Stomach (tissue), 8 donors: ENCODE measurements at regions not wholly inside any gene's neighbourhood (a gene's known extent, or its start where the extent isn't known, plus 50 kb on each side); places are given as distances from the start of the nearest gene placed in this dataset.
A peak's percentile ranks its signal among the peaks of the same experiment; 100 is the strongest.

Experiments
- DNase-seq, 2 donors: peaks; one replicate each; pipeline versions ENCODE4 v3.0.0 to v3.0.0-alpha.2; 2013 to 2019
- H3K27ac ChIP-seq, 5 donors: fragments of 200-600 bp in 4 of 5; sonication (generic) in 4 of 5; one replicate each; pipeline ENCODE4 v1.5.1; 2013 to 2019; ENCODE audit warnings: mild to moderate bottlenecking in 1 of 5, moderate library complexity in 1 of 5
- H3K27me3 ChIP-seq, 3 donors: fragments of 200-600 bp; sonication (generic); one replicate each; pipeline ENCODE4 v1.5.1; 2017 to 2019; ENCODE audit warnings: mixed run types in 1 of 3
- H3K36me3 ChIP-seq, 4 donors: fragments of 200-600 bp; sonication (generic); 1 replicate in 3 of 4; 2 replicates in 1 of 4; pipeline ENCODE4 v1.5.1; 2016 to 2019
- H3K4me1 ChIP-seq, 4 donors: fragments of 200-600 bp; sonication (generic); one replicate each; pipeline ENCODE4 v1.5.1; 2016 to 2019
- H3K4me3 ChIP-seq, 4 donors: fragments of 200-600 bp; sonication (generic) in 3 of 4; one replicate each; pipeline ENCODE4 v1.5.1; 2016 to 2019; ENCODE audit warnings: mild to moderate bottlenecking in 1 of 4
- H3K9me3 ChIP-seq, 4 donors: fragments of 200-600 bp; sonication (generic); one replicate each; pipeline ENCODE4 v1.5.1; 2016 to 2019
- EP300 ChIP-seq: sonication (generic); formaldehyde crosslinking; IDR thresholded peaks from one replicate; pipeline ENCODE4 v1.6.1; 2017; ENCODE audit warnings: antibody characterized with exemption
- POLR2A ChIP-seq, 4 donors: fragments of 450-650 bp; IDR thresholded peaks; one replicate each; pipeline ENCODE4 v1.6.1; 2016; ENCODE audit warnings: antibody characterized with exemption in 4 of 4, control low read depth in 2 of 4, mild to moderate bottlenecking in 1 of 4, moderate library complexity in 1 of 4
- POLR2AphosphoS5 ChIP-seq, 3 donors: sonication (generic); formaldehyde crosslinking; IDR thresholded peaks; one replicate each; pipeline ENCODE4 v1.6.1; 2016; ENCODE audit warnings: antibody characterized with exemption in 3 of 3
- WGBS, 5 donors: extraction: QIAGEN DNeasy Blood & Tissue Kit in 3 of 5; methylation state at CpG; one replicate each; pipeline versions ENCODE4 v1.1.5 to v1.1.7; 2013 to 2018; 5-methylcytosine and 5-hydroxymethylcytosine counted together
- intact Hi-C: fragments of 100-400 bp; cut with DNase I; formaldehyde crosslinking; loops from one replicate; pipeline ENCODE4 v1.15.1; 2023; ENCODE audit warnings: low total_unique reads
- TF ChIP-seq, protein P1 (sequence below), 7 experiments: fragments of 450-650 bp in 4 of 7; fragments of 200-600 bp in 3 of 7; sonication (generic) in 3 of 7; IDR thresholded peaks; one replicate each; pipeline ENCODE4 v1.5.1; 2016 to 2019; ENCODE audit warnings: antibody characterized with exemption in 7 of 7, control low read depth in 2 of 7, mild to moderate bottlenecking in 1 of 7
- donor health status: healthy with polysubstance abuse.
- donor health status: Bipolar disorder and iron deficiency.
- donor health status: healthy.

DNA sequence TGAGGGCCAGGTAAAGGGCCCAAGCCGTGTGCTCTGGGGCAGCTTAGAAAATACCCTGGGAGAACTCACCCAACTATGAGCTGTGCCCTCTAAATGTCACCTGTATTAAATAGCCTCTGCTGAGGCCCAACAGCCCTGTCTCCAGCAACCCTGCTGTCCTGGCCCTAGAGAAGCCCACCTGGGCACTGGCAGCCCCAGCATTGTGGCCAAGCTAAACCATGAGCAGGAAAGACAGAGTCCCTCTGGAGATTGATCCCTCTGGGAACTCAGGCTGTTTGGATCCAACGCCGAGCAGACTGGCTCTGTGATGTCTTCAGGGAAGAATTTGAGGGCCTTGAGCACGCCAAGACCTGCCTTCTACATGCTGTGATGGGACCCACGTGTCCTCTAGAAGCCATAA, 126.5 kb downstream of the TTC32 start:
- no peaks in the 10 kb centered on the region for H3K9me3 ChIP-seq
- H3K27me3 ChIP-seq, result no peaks in the 10 kb centered on the region
- no peak for TF ChIP-seq POLR2A (IDR thresholded peaks at IDR 0.05)
- TF ChIP-seq EP300, result no peak
- no peak for TF ChIP-seq POLR2AphosphoS5 (IDR thresholded peaks at IDR 0.05)
- TF ChIP-seq, protein P1, sequence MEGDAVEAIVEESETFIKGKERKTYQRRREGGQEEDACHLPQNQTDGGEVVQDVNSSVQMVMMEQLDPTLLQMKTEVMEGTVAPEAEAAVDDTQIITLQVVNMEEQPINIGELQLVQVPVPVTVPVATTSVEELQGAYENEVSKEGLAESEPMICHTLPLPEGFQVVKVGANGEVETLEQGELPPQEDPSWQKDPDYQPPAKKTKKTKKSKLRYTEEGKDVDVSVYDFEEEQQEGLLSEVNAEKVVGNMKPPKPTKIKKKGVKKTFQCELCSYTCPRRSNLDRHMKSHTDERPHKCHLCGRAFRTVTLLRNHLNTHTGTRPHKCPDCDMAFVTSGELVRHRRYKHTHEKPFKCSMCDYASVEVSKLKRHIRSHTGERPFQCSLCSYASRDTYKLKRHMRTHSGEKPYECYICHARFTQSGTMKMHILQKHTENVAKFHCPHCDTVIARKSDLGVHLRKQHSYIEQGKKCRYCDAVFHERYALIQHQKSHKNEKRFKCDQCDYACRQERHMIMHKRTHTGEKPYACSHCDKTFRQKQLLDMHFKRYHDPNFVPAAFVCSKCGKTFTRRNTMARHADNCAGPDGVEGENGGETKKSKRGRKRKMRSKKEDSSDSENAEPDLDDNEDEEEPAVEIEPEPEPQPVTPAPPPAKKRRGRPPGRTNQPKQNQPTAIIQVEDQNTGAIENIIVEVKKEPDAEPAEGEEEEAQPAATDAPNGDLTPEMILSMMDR (IDR thresholded peaks at IDR 0.05), result no peak
- WGBS, 5 donors, result 69 to 84% (median 79%) methylated on average over 3 to 5 of the region's 5 CpGs
- no peak overlapping the region for H3K27ac ChIP-seq
- intact Hi-C loops, result no loop called here
- peak in 1 of 2 donors; percentile 25 for DNase-seq
- H3K4me1 ChIP-seq, result no peaks in the 10 kb centered on the region
- H3K36me3 ChIP-seq, result no peaks in the 10 kb centered on the region
- no peak overlapping the region for H3K4me3 ChIP-seq

- no peak for DNase-seq
- Histone ChIP-seq H3K27ac (no peak overlapping the region), H3K27me3 (no peaks in the 10 kb centered on the region), H3K9me3 (no peaks in the 10 kb centered on the region), H3K4me1 (no peaks in the 10 kb centered on the region), H3K36me3 (no peaks in the 10 kb centered on the region), H3K4me3 (no peak overlapping the region)
- intact Hi-C loops, result no loop called here
- TF ChIP-seq POLR2AphosphoS5 (IDR thresholded peaks at IDR 0.05) (no peak), POLR2A (IDR thresholded peaks at IDR 0.05) (no peak), EP300 (no peak)
- TF ChIP-seq, protein P1 (IDR thresholded peaks at IDR 0.05), result no peak
- 68 to 77% (median 71%) methylated on average over 3 of the region's 3 CpGs for WGBS, 5 donors
Measured at GRCh38 chr2:19774805-19775176, 127.0 kb downstream of the TTC32 start.

DNA sequence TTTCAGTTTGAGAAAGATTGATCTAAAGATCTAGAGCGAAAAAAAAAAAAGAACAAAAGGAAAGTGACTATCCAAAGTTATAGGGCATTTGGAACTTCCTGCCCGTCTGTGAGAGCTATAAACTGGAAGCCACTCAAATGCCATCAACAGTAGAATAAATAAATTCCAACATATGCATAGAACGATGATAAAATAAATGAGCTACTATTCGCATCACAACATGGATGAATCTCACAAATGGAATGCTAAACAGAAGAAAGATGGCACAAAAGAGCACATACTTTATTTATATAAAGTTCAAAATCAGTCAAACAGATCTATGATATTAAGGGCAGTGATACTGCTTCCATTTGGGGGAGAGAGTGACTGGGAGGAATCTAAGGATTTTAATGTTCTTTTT, 128.8 kb downstream of the TTC32 start:
- intact Hi-C loops, result no loop called here
- Histone ChIP-seq H3K27ac (no peak overlapping the region), H3K36me3 (no peaks in the 10 kb centered on the region), H3K9me3 (no peaks in the 10 kb centered on the region), H3K4me3 (no peak overlapping the region), H3K27me3 (no peaks in the 10 kb centered on the region), H3K4me1 (no peaks in the 10 kb centered on the region)
- DNase-seq, result no peak
- WGBS, 5 donors, result 65 to 83% (median 78%) methylated on average over 4 of the region's 4 CpGs
- TF ChIP-seq EP300, result no peak
- no peak for TF ChIP-seq POLR2A (IDR thresholded peaks at IDR 0.05)
- no peak for TF ChIP-seq POLR2AphosphoS5 (IDR thresholded peaks at IDR 0.05)
- TF ChIP-seq, protein P1 (IDR thresholded peaks at IDR 0.05), result no peak

- H3K9me3 ChIP-seq, result peaks cover 0 to 7% (median 0%) of the 10 kb centered on the region in 4 donors
- H3K36me3 ChIP-seq, result no peaks in the 10 kb centered on the region
- no peak overlapping the region for H3K27ac ChIP-seq
- no peak overlapping the region for H3K4me3 ChIP-seq
- H3K4me1 ChIP-seq, result no peaks in the 10 kb centered on the region
- H3K27me3 ChIP-seq, result no peaks in the 10 kb centered on the region
- TF ChIP-seq EP300, result no peak
- no peak for TF ChIP-seq POLR2A (IDR thresholded peaks at IDR 0.05)
- intact Hi-C loops, result no loop called here
- no peak for DNase-seq
Measured at GRCh38 chr2:19769513-19769912, 132.3 kb downstream of the TTC32 start.

- Histone ChIP-seq H3K4me1 (no peaks in the 10 kb centered on the region), H3K4me3 (no peak overlapping the region), H3K27me3 (no peaks in the 10 kb centered on the region), H3K36me3 (no peaks in the 10 kb centered on the region), H3K27ac (no peak overlapping the region), H3K9me3 (peaks cover 0 to 7% (median 0%) of the 10 kb centered on the region in 4 donors)
- TF ChIP-seq POLR2A (IDR thresholded peaks at IDR 0.05) (no peak), EP300 (no peak), POLR2AphosphoS5 (IDR thresholded peaks at IDR 0.05) (no peak)
- TF ChIP-seq, protein P1 (IDR thresholded peaks at IDR 0.05), result no peak
- 0 to 87% (median 56%) methylated on average over 1 of the region's 1 CpG for WGBS, 5 donors
- intact Hi-C loops, result no loop called here
- no peak for DNase-seq
Measured at GRCh38 chr2:19767899-19768298, 133.9 kb downstream of the TTC32 start.
